ENCODE measurements at regions not wholly inside any gene's neighbourhood (a gene's known extent, or its start where the extent isn't known, plus 50 kb on each side); places are given as distances from the start of the nearest gene placed in this dataset.

GRCh38 chr10:131840788-131841118 is 60.1 kb upstream of the PPP2R2D start:
- no peaks in the 10 kb centered on the region for H3K36me3 Mint-ChIP-seq
- no peak for TF ChIP-seq CTCF (IDR thresholded peaks at IDR 0.05)

GRCh38 chr10:131841131-131841660 is 59.6 kb upstream of the PPP2R2D start:
- H3K36me3 Mint-ChIP-seq: no peaks in the 10 kb centered on the region
- no peaks in the 10 kb centered on the region for H3K4me1 Mint-ChIP-seq
- no peak overlapping the region for H2AFZ ChIP-seq (ENCODE audit: insufficient read depth, low read depth, low read length, poor library complexity, severe bottlenecking)
- no peaks in the 10 kb centered on the region for H3K36me3 ChIP-seq (replicated peaks in 1 of 2; ENCODE audit: control insufficient read depth in 1 of 2, insufficient read depth in 2 of 2, low read length in 2 of 2)
- intact Hi-C loops (cut with micrococcal nuclease): no loop called here
- WGBS (ENCODE audit: insufficient coverage): 27% methylated on average over 14 of the region's 19 CpGs
- no peak for TF ChIP-seq CTCF (IDR thresholded peaks at IDR 0.05)
- H3K4me1 ChIP-seq (ENCODE audit: control insufficient read depth in 1 of 2, insufficient read depth in 2 of 2, low read length in 2 of 2): no peaks in the 10 kb centered on the region
- H3K9me3 ChIP-seq (replicated peaks in 1 of 2; ENCODE audit: control insufficient read depth in 1 of 2, insufficient read depth in 1 of 2, low read length in 2 of 2): no peaks in the 10 kb centered on the region
- no peak for DNase-seq
- no peaks in the 10 kb centered on the region for H3K27me3 ChIP-seq (ENCODE audit: control insufficient read depth in 2 of 2, insufficient read depth in 2 of 2, low read length in 2 of 2)
- no peak overlapping the region for H3K4me3 ChIP-seq (replicated peaks in 1 of 3; ENCODE audit: low read depth in 2 of 3, low read length in 3 of 3)
- no peak overlapping the region for H3K27ac ChIP-seq (ENCODE audit: low read depth in 1 of 2, low read length in 2 of 2)
- peaks cover 0 to 1% (median 0%) of the 10 kb centered on the region in 7 donors for H3K9me3 Mint-ChIP-seq
- H3K27me3 Mint-ChIP-seq (ENCODE audit: low read depth in 3 of 3): peaks cover 4 to 12% (median 11%) of the 10 kb centered on the region in 3 donors
- no peaks in the 10 kb centered on the region for H3K79me2 ChIP-seq (ENCODE audit: insufficient read depth, low read length)
- H3K9ac ChIP-seq (ENCODE audit: insufficient read depth, low read length, poor library complexity, severe bottlenecking): no peak overlapping the region
- H3K4me3 Mint-ChIP-seq: no peak overlapping the region
- no peak overlapping the region for H3K4me2 ChIP-seq (replicated peaks; ENCODE audit: extremely low read depth, low read length, poor library complexity, severe bottlenecking)
- no peak overlapping the region for H3K27ac Mint-ChIP-seq
- no peaks in the 10 kb centered on the region for H4K20me1 ChIP-seq (ENCODE audit: insufficient read depth, low read length)

More at GRCh38 chr10:131840788-131841118, 60.1 kb upstream of the PPP2R2D start:
- intact Hi-C loops (cut with micrococcal nuclease): no loop called here
- H3K79me2 ChIP-seq (ENCODE audit: insufficient read depth, low read length): no peaks in the 10 kb centered on the region
- H2AFZ ChIP-seq (ENCODE audit: insufficient read depth, low read depth, low read length, poor library complexity, severe bottlenecking): no peak overlapping the region
- H3K27ac Mint-ChIP-seq: no peak overlapping the region
- peaks cover 0 to 3% (median 0%) of the 10 kb centered on the region in 7 donors for H3K9me3 Mint-ChIP-seq
- no peaks in the 10 kb centered on the region for H3K4me1 ChIP-seq (ENCODE audit: control insufficient read depth in 1 of 2, insufficient read depth in 2 of 2, low read length in 2 of 2)
- peaks cover 4 to 12% (median 9%) of the 10 kb centered on the region in 3 donors for H3K27me3 Mint-ChIP-seq (ENCODE audit: low read depth in 3 of 3)
- no peak overlapping the region for H3K4me3 Mint-ChIP-seq
- H3K27me3 ChIP-seq (ENCODE audit: control insufficient read depth in 2 of 2, insufficient read depth in 2 of 2, low read length in 2 of 2): no peaks in the 10 kb centered on the region
- H3K9ac ChIP-seq (ENCODE audit: insufficient read depth, low read length, poor library complexity, severe bottlenecking): no peak overlapping the region
- H4K20me1 ChIP-seq (ENCODE audit: insufficient read depth, low read length): no peaks in the 10 kb centered on the region
- H3K27ac ChIP-seq (ENCODE audit: low read depth in 1 of 2, low read length in 2 of 2): no peak overlapping the region
- 94% methylated on average over 3 of the region's 3 CpGs for WGBS (ENCODE audit: insufficient coverage)
- no peak overlapping the region for H3K4me2 ChIP-seq (replicated peaks; ENCODE audit: extremely low read depth, low read length, poor library complexity, severe bottlenecking)
- DNase-seq: no peak
- no peak overlapping the region for H3K4me3 ChIP-seq (replicated peaks in 1 of 3; ENCODE audit: low read depth in 2 of 3, low read length in 3 of 3)
- no peaks in the 10 kb centered on the region for H3K9me3 ChIP-seq (replicated peaks in 1 of 2; ENCODE audit: control insufficient read depth in 1 of 2, insufficient read depth in 1 of 2, low read length in 2 of 2)
- no peaks in the 10 kb centered on the region for H3K36me3 ChIP-seq (replicated peaks in 1 of 2; ENCODE audit: control insufficient read depth in 1 of 2, insufficient read depth in 2 of 2, low read length in 2 of 2)
- no peaks in the 10 kb centered on the region for H3K4me1 Mint-ChIP-seq

All from CD14-positive monocyte (primary cell).